ENCODE measurements at regions not wholly inside any gene's neighbourhood (a gene's known extent, or its start where the extent isn't known, plus 50 kb on each side); places are given as distances from the start of the nearest gene placed in this dataset.

DNA sequence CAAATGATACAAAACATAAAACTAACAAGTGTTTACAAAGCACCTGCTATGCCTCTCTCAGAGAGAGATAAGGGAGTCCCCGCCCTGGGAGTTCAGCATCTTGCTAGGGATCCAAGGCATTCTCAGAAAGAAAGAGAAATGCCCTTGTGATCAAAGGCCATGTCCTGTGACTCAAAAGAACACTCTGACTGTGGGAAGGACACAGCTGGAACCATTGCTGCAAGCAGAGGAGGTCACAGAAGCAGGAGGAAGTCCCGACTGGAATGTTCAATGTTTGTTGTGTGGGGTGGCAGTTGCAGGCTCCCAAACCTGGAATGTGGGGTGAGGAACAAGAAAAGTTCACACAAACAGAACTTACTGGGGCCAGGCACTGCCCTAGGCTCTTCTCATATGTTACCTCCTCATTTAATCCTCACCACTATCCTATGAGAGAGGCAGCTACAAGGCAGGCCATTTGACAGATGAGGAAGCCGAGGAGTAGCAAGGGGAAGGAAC is 93.0 kb upstream of the GRIK3 start:
- Histone ChIP-seq H3K18ac (ENCODE audit: insufficient read length, low read depth, low read length) (no peak overlapping the region), H2AK5ac (ENCODE audit: insufficient read length, low read length) (no peak overlapping the region), H3K4me1 (ENCODE audit: insufficient read depth, low read length) (no peaks in the 10 kb centered on the region), H2BK20ac (ENCODE audit: low read depth, low read length, poor library complexity, severe bottlenecking) (no peak overlapping the region), H3K14ac (ENCODE audit: insufficient read depth, low read length) (no peak overlapping the region), H2BK12ac (ENCODE audit: insufficient read length, low read depth, low read length) (no peak overlapping the region), H3K4me2 (ENCODE audit: insufficient read depth, insufficient read length, low read length) (no peak overlapping the region), H4K91ac (ENCODE audit: insufficient read length, low read depth, low read length) (no peak overlapping the region), H3K23ac (ENCODE audit: insufficient read length, low read depth, low read length) (no peak overlapping the region), H4K8ac (replicated peaks; ENCODE audit: insufficient read length, low read depth, low read length) (no peak overlapping the region), H3T11ph (ENCODE audit: low read length) (no peak overlapping the region), H3K4ac (ENCODE audit: low read depth, low read length) (no peak overlapping the region), H2BK15ac (ENCODE audit: low read depth, low read length) (no peak overlapping the region), H4K5ac (ENCODE audit: insufficient read length, low read depth, low read length) (no peak overlapping the region), H4K20me1 (ENCODE audit: control insufficient read depth, insufficient read depth, insufficient read length) (no peaks in the 10 kb centered on the region), H3K79me1 (ENCODE audit: insufficient read depth, low read depth, low read length, poor library complexity, severe bottlenecking) (no peaks in the 10 kb centered on the region), H3K27me3 (ENCODE audit: insufficient read depth, low read length) (no peaks in the 10 kb centered on the region), H2AFZ (ENCODE audit: low read length) (no peak overlapping the region), H3K56ac (ENCODE audit: insufficient read length, low read depth, low read length) (no peak overlapping the region), H2BK5ac (ENCODE audit: insufficient read length, low read length) (no peak overlapping the region), H2BK120ac (ENCODE audit: low read depth, low read length, poor library complexity, severe bottlenecking) (no peak overlapping the region), H3K79me2 (ENCODE audit: insufficient read depth, low read length) (no peaks in the 10 kb centered on the region), H3K27ac (ENCODE audit: insufficient read length, low read depth, low read length) (no peak overlapping the region), H3K9ac (ENCODE audit: extremely low read depth, insufficient read length, low read length) (no peak overlapping the region), H3K9me3 (ENCODE audit: control insufficient read depth, low read depth, low read length) (no peaks in the 10 kb centered on the region), H3K23me2 (ENCODE audit: insufficient read length, low read depth, low read length, poor library complexity, severe bottlenecking) (no peaks in the 10 kb centered on the region)
- H3K27me3 Mint-ChIP-seq (ENCODE audit: low read depth), result peaks cover 26% of the 10 kb centered on the region
- H3K4me3 Mint-ChIP-seq, result no peak overlapping the region; a peak in 1 of 5 replicates
- no peaks in the 10 kb centered on the region for H3K36me3 Mint-ChIP-seq (ENCODE audit: insufficient read depth in 1 of 3, low read depth in 3 of 3)
- H3K27ac Mint-ChIP-seq, result no peak overlapping the region
- no peak for DNase-seq
- no CpG with 5 or more reads among the region's 3 CpGs for WGBS (ENCODE audit: extremely low coverage, insufficient read length, low lambda C conversion rate)
- no peaks in the 10 kb centered on the region for H3K9me3 Mint-ChIP-seq
- TF ChIP-seq, protein P1, sequence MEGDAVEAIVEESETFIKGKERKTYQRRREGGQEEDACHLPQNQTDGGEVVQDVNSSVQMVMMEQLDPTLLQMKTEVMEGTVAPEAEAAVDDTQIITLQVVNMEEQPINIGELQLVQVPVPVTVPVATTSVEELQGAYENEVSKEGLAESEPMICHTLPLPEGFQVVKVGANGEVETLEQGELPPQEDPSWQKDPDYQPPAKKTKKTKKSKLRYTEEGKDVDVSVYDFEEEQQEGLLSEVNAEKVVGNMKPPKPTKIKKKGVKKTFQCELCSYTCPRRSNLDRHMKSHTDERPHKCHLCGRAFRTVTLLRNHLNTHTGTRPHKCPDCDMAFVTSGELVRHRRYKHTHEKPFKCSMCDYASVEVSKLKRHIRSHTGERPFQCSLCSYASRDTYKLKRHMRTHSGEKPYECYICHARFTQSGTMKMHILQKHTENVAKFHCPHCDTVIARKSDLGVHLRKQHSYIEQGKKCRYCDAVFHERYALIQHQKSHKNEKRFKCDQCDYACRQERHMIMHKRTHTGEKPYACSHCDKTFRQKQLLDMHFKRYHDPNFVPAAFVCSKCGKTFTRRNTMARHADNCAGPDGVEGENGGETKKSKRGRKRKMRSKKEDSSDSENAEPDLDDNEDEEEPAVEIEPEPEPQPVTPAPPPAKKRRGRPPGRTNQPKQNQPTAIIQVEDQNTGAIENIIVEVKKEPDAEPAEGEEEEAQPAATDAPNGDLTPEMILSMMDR (conservative IDR thresholded peaks at IDR 0.05), result no peak
- H3K4me1 Mint-ChIP-seq, result peaks cover 0 to 2% of the 10 kb centered on the region in 2 experiments; a peak in 1 of 4 replicates

Data from H9 (cell line).